ENCODE measurements at regions not wholly inside any gene's neighbourhood (a gene's known extent, or its start where the extent isn't known, plus 50 kb on each side); places are given as distances from the start of the nearest gene placed in this dataset.

GRCh38 chr10:27410153-27410552 is 94.0 kb upstream of the RAB18 start:
- no peaks in the 10 kb centered on the region for H4K20me1 ChIP-seq (ENCODE audit: insufficient read depth, low read length)
- no peak overlapping the region for H2BK120ac ChIP-seq (ENCODE audit: low read depth, low read length)
- no peak overlapping the region for H2BK20ac ChIP-seq (ENCODE audit: low read depth, low read length)
- H4K5ac ChIP-seq (ENCODE audit: low read depth, low read length), result no peak overlapping the region
- no peak overlapping the region for H4K8ac ChIP-seq (ENCODE audit: low read depth in 2 of 2, low read length in 2 of 2)
- H3K79me1 ChIP-seq (ENCODE audit: low read depth in 1 of 2, low read length in 2 of 2), result no peaks in the 10 kb centered on the region
- no peak overlapping the region for H3K4ac ChIP-seq (ENCODE audit: low read depth, low read length)
- H3K9me1 ChIP-seq (ENCODE audit: insufficient read depth, low read length), result no peaks in the 10 kb centered on the region
- no peak for ATAC-seq (ENCODE audit: low read depth)
- H3K14ac ChIP-seq (replicated peaks; ENCODE audit: low read depth, low read length), result no peak overlapping the region
- no peak overlapping the region for H4K91ac ChIP-seq (ENCODE audit: insufficient read depth, low read depth, low read length)
- WGBS, 2 experiments (ENCODE audit: extremely low coverage in 2 of 2, insufficient read length in 1 of 2), result no CpG with 5 or more reads among the region's 3 CpGs
- DNase-seq, result no peak
- no peak overlapping the region for H2AK5ac ChIP-seq (ENCODE audit: low read depth, low read length)
- in situ Hi-C loops (cut with MboI; ENCODE audit: low sequenced_read_pairs), result no loop called here
- peaks cover 10% of the 10 kb centered on the region for H3K27me3 ChIP-seq (ENCODE audit: control insufficient read depth, insufficient read depth, low read length)
- H3K18ac ChIP-seq (ENCODE audit: low read depth, low read length), result no peak overlapping the region
- H3K36me3 ChIP-seq (ENCODE audit: control insufficient read depth, insufficient read depth, low read length), result no peaks in the 10 kb centered on the region
- no peak overlapping the region for H3K9ac ChIP-seq (ENCODE audit: low read depth, low read length)
- ChIA-PET POLR2A (ENCODE audit: unreplicated experiment) (no interaction called here), CTCF (no interaction called here)
- H3K23ac ChIP-seq (ENCODE audit: low read depth, low read length), result no peak overlapping the region
- no peaks in the 10 kb centered on the region for H3K4me1 ChIP-seq (ENCODE audit: control insufficient read depth, insufficient read depth, low read length)
- no peak overlapping the region for H3K4me3 ChIP-seq (ENCODE audit: insufficient read depth, low read depth, low read length)
- no peak overlapping the region for H2AFZ ChIP-seq (replicated peaks; ENCODE audit: low read length, poor library complexity)
- BruUV-seq (replicated peaks), result no TSS peak
- H2BK15ac ChIP-seq (ENCODE audit: low read depth, low read length), result no peak overlapping the region
- TF ChIP-seq MAFK (IDR thresholded peaks at IDR 0.05; ENCODE audit: low read depth, low read length) (no peak), CEBPB (IDR thresholded peaks at IDR 0.05; ENCODE audit: low read depth, low read length) (no peak), MAZ (IDR thresholded peaks at IDR 0.05; ENCODE audit: borderline replicate concordance, low read depth, low read length) (no peak), FOS (IDR thresholded peaks at IDR 0.05; ENCODE audit: low read depth, low read length) (no peak), SMC3 (IDR thresholded peaks at IDR 0.05; ENCODE audit: low read depth, low read length) (no peak), MXI1 (IDR thresholded peaks at IDR 0.05; ENCODE audit: borderline replicate concordance, low read depth, low read length) (no peak), POLR2A (IDR thresholded peaks at IDR 0.05; ENCODE audit: low read depth, low read length) (no peak), CHD1 (IDR thresholded peaks at IDR 0.05; ENCODE audit: low read depth, low read length) (no peak), RAD21 (IDR thresholded peaks at IDR 0.05; ENCODE audit: low read length) (no peak), CTCF (conservative IDR thresholded peaks at IDR 0.05; ENCODE audit: low read depth, low read length) (no peak), RCOR1 (IDR thresholded peaks at IDR 0.05; ENCODE audit: insufficient replicate concordance, low read length) (no peak), USF2 (IDR thresholded peaks at IDR 0.05; ENCODE audit: low read depth, low read length) (no peak), BHLHE40 (IDR thresholded peaks at IDR 0.05; ENCODE audit: low read depth, low read length) (no peak), ELK1 (IDR thresholded peaks at IDR 0.05; ENCODE audit: borderline replicate concordance, low read depth, low read length) (no peak)
- intact Hi-C loops (cut with micrococcal nuclease), result no loop called here
- no peak overlapping the region for H3K56ac ChIP-seq (ENCODE audit: extremely low read depth, insufficient read depth, low read length)
- no peak overlapping the region for H2AK9ac ChIP-seq (replicated peaks; ENCODE audit: low read depth, low read length, poor library complexity)
- no peak overlapping the region for H3K27ac ChIP-seq (ENCODE audit: insufficient read depth, low read length)
- no peaks in the 10 kb centered on the region for H3K9me3 ChIP-seq (ENCODE audit: control insufficient read depth, insufficient read depth, low read length)
- H3K4me2 ChIP-seq (ENCODE audit: low read depth, low read length), result no peak overlapping the region
- dilution Hi-C loops (cut with HindIII; ENCODE audit: low sequenced_read_pairs, unreplicated experiment), result no loop called here
- no peak overlapping the region for H2BK5ac ChIP-seq (ENCODE audit: low read depth, low read length, poor library complexity, severe bottlenecking)
